Fibroblast of lung (primary cell): ENCODE measurements at regions not wholly inside any gene's neighbourhood (a gene's known extent, or its start where the extent isn't known, plus 50 kb on each side); places are given as distances from the start of the nearest gene placed in this dataset.

Experiments
- CTCF ChIP-seq, 2 donors: IDR thresholded peaks in 1 of 2; conservative IDR thresholded peaks in 1 of 2; 1 replicate in 1 of 2; 2 replicates in 1 of 2; pipeline ENCODE4 v1.5.1; 2011 to 2012; ENCODE audit warnings: low read length in 2 of 2, control low read depth in 1 of 2, inconsistent platforms in 1 of 2, low read depth in 1 of 2, mild to moderate bottlenecking in 1 of 2
- EZH2 ChIP-seq: IDR thresholded peaks from 2 replicates; pipeline ENCODE4 v1.5.1; 2012; ENCODE audit warnings: low read length, control low read depth, mild to moderate bottlenecking; ENCODE audit errors: missing control alignments

GRCh38 chr5:112625246-112625645 is 112.4 kb upstream of the APC start:
- TF ChIP-seq CTCF (conservative IDR thresholded peaks at IDR 0.05 in 1 of 2, IDR thresholded peaks at IDR 0.05 in 1 of 2; ENCODE audit: low read depth in 1 of 2, low read length in 2 of 2) (no peak), EZH2 (no peak)
